ENCODE measurements at regions not wholly inside any gene's neighbourhood (a gene's known extent, or its start where the extent isn't known, plus 50 kb on each side); places are given as distances from the start of the nearest gene placed in this dataset.

DNA sequence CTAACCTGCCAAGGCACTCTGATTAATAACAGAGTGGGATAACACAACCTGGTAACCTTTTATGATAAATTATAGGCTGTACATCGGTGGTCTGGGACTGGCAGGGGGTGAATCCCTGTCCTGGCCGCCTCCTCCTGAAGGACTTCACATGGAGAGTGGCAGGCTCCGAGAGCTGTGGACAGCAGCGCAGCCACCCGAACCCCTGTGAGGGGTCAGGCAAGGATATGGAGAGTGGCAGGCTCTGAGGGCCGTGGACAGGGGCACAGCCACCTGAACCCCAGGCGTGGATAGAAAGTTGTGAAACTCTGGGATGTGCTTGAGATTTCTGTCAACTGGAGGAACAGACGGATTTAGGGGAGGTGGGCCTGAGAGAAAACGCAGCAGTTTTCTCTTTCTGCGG lies 107.0 kb upstream of the MGMT start:
- TF ChIP-seq CTCF (conservative IDR thresholded peaks at IDR 0.05 in 1 of 2, IDR thresholded peaks at IDR 0.05 in 1 of 2; ENCODE audit: extremely low read depth in 1 of 2, insufficient read depth in 1 of 2, low read depth in 1 of 2, low read length in 2 of 2) = no peak
- TF ChIP-seq EZH2 (IDR thresholded peaks at IDR 0.05; ENCODE audit: borderline replicate concordance, low read length) = no peak

Data from mammary epithelial cell (primary cell).